IPS DF 19.7 (cell line): ENCODE measurements at regions not wholly inside any gene's neighbourhood (a gene's known extent, or its start where the extent isn't known, plus 50 kb on each side); places are given as distances from the start of the nearest gene placed in this dataset.

Experiments used
- DNase-seq: peaks from one replicate; pipeline ENCODE4 v3.0.0-alpha.2; 2013; ENCODE audit warnings: low read depth, low spot score

DNA sequence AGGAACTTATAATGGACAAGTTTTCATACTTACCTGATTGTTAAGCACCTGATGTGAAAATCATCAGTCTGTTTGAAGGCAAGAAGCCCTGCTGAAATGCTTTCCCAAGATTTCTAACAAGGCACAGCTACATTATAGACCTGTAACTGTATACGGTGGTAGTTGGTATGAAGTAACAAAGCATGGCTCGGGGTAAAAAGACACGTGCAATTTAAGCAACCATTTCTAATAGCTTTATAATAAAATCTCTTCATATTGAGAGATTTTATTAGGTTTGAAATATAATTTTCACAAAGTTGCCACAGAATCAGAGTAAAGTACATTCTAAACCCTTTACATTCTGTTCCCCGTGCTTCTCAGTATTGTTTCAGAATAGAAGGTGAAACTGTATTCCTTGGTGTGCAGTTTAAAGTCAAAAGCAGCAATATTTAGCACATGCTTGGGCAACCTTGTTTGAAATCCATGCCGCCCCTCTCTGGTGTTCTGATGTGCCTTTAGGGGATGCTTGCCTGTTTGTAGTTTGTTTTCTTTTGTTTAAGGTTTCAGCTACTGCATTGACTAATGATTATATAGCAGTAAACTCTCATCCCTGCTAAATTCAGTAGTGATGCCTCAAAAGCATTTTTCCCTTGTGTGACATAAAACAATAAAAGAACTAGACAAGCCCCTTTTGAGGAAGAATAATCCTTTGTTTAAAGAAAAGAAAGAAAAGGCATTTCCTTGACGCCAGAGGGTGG is 125.2 kb upstream of the OBI1 start:
- DNase-seq, result no peak

DNA sequence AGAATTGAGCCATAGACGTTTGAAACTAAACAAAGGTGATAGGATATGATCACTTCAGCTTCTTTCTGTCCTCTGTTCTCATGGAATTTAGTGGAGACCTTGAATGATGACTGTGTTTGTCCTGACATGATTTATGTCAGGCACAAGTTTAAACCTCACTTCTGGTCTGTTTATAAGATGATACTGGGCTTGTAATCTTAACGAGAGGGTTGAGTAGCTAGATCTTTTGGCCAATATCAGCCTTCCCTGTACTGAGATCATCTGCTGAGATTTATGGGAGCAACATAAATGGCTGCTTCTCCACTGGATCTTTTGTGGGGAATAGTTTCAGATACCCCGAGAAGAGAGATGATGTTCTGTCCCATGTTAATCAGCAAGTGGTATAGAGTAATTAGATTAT is 121.8 kb upstream of the OBI1 start:
- no peak for DNase-seq

- no peak for DNase-seq
Measured at GRCh38 chr13:78779608-78780007, 120.7 kb upstream of the OBI1 start.

- no peak for DNase-seq
Measured at GRCh38 chr13:78777976-78778375, 119.0 kb upstream of the OBI1 start.

GRCh38 chr13:78777396-78777795 is 118.4 kb upstream of the OBI1 start:
- DNase-seq, result no peak

- DNase-seq, result no peak
Measured at GRCh38 chr13:78772933-78773332, 114.0 kb upstream of the OBI1 start.

- DNase-seq, result no peak
Measured at GRCh38 chr13:78770601-78771000, 111.6 kb upstream of the OBI1 start.

DNA sequence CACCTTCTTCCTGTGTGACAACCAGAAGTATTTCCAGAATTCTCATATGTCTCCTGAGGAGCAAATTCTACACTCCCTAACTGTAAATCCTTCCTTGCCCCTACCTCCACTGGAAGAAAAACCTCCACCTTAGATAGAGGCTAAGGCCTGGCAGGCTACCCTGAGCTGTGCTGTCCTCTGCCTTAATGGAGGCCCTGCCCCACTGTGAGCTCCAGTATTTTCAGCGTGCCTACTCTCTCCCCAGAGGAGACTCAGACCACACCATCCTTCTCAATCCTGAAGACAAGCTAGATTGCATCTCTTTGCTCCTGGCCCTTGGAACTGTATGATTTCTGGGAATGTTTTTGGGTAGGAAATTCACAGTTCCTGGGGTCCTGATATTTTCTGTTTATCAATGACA is 110.0 kb upstream of the OBI1 start:
- DNase-seq, result no peak

- DNase-seq, result no peak
Measured at GRCh38 chr13:78764665-78765064, 105.7 kb upstream of the OBI1 start.

DNA sequence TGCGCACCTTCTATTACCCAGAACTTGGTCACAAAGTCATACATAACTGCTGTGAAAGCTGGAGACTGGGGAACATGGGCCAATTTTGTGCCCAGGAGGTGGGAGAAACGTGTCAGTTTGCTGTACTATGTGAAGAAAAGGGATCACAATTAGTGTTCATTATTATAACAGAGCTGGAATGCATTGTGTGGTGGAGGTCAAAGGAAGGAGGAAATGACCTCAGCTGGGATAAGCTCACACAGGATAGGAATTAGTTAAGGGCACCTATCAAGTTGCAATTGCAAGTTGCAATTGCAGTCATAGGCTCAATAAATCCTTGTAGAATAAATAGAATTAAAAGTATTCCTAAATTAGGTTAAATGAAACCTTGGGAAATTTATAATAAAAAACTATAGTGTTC is 103.9 kb upstream of the OBI1 start:
- DNase-seq, result no peak

DNA sequence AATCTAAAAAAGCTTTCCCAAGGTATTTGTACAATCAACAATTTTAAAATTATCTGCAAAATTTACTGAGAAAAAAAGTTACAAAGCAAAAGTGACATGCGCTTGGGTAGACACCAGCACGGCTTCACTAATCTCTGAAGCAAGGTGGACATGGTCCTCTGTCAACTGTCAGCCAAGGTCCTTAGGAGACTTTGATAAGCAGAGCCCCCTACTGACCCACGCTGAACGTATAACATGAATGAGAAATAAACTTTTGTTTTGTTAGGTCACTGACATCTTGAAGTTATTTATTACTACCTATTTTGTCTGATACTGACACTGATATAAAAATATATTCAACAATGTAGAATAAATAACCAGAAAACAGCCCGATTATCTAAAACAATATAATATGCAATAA is 100.7 kb upstream of the OBI1 start:
- no peak for DNase-seq

DNA sequence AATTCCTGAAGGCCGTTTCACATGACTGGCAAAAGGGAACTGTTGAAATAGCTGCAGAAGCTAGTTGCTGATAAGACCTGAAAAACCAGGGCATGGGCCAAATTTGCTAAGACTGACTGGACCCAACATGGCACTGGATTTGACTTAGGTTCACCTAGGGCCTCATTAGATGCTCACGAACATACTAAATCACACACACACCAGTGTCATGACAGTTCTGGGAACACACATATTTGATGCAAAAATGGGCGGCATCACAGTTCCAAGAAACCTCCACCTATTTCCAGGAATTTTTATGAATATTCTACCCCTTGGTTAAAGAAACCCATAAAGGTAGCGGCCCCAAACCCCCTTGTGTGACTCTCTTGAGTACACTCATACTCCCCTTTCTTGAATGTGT is 99.6 kb upstream of the OBI1 start:
- DNase-seq, result no peak

GRCh38 chr13:78753435-78753834 is 94.5 kb upstream of the OBI1 start:
- no peak for DNase-seq

DNA sequence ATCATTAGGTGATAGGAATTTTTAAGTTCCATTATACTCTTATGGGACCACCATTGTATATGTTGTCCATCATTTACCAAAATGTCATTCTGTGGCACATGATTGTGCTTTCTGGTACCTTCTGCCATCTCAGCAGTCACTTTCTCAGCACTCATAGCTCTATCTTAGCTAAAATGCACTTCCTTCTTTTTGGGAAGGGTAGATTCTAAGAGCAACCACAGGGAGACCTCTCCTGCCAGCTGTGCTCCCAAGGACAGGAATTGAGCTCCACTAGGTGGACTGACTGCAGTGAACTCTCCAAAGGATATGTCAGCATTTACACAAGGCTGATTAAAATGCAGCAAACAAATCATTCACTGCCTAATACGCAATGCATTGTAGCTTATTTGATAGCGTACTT is 91.8 kb upstream of the OBI1 start:
- no peak for DNase-seq

- DNase-seq, result no peak
Measured at GRCh38 chr13:78743973-78744372, 85.0 kb upstream of the OBI1 start.

DNA sequence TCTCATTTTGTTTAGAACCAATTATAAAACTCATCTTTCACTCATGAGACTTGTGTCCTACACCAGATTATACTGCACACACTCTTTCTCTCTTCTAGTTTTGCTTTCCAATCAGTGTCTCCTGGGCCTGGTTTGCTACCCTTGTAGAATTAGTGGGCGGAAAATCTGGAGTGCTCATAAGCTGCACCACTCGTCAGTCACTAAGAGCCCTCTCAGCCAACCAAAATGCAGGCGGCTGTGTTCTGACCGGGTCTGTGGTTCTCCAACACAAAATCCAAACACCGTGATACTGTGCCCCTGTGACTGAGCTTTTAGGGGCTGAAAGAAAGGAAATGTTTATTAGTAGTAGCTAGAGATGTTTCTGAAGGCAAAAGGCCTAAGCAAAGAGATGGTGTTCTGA is 83.7 kb upstream of the OBI1 start:
- no peak for DNase-seq

DNA sequence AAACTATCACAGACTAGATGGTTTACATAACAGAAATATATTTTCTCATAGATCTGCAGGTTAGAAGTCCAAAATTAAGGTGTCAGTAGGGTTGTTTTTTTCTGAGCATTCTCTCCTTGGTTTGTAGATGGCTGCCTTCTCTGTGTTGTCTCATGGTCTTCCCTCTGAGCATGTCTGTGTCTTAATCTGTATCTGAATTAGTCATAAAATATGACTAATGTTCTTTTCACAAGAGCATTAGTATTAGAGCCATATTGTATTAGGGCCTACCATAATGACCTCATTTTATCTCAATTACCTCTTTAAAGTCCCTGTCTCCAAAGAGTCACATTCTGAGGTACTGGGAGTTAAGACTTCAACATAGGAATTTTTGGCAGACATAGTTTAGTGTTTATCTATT is 77.2 kb upstream of the OBI1 start:
- DNase-seq, result no peak

DNA sequence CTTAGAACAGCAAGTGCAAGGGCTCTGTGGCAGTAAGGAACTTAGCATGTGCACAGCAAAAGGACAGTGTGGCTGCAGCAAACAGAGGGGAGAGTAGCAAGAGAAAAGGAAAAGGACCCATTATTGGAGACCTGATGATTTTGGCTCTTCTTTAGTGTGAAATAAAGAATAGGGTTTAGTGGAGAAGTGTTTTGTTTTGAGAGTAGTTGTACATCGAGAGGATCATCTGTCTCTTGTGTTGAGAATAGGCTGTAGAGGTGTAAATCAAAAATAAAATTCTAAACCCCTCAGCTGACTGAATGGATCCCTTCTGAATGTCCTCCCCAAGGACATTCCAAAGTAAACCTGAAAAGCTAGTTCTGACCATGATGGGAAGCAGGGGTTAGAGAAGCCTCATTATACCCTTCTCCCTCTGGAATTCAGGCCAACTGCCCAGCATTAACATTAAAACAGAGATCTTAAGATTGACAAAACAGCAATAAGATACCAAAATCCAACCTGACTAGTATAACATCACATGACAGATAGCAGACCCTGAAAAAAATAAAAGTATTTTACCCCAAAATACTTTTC is 73.6 kb upstream of the OBI1 start:
- no peak for DNase-seq

DNA sequence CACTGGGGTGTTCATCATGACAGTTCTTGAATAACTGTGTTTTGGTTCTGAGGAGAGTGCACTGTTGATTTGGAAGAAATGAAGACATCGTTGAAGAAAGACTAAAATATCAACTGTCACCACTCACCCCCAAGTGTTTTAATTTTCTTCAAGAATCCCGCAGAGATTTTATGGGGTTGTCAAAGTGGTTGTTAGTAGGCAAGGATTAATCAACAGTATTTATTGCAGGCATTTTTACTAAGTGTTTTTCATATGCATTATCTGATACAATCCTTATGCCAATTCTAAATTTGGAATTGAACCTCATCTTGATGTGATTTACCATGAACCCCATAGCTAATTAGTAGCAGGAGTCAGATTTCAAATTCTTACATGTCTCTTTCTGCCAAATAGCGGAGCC is 63.7 kb upstream of the OBI1 start:
- DNase-seq, result no peak

DNA sequence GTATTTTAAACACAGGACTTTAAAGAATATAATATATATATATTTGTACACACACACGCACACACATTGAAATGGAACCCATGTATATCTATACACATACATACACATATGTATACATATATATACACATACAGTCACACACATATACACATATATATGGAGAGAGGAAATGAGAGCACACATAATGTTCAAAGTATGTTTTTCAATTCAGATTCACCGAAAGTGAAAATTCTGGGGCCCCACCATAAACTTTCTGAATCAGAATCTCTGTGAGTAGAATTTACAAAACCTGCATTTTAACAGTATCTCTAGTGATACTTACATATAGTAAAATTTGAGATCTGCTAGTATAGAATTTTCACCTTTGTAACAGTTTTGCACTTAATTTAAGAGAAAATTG is 60.4 kb upstream of the OBI1 start:
- DNase-seq, result no peak

GRCh38 chr13:78714717-78715116 is 55.8 kb upstream of the OBI1 start:
- no peak for DNase-seq

DNA sequence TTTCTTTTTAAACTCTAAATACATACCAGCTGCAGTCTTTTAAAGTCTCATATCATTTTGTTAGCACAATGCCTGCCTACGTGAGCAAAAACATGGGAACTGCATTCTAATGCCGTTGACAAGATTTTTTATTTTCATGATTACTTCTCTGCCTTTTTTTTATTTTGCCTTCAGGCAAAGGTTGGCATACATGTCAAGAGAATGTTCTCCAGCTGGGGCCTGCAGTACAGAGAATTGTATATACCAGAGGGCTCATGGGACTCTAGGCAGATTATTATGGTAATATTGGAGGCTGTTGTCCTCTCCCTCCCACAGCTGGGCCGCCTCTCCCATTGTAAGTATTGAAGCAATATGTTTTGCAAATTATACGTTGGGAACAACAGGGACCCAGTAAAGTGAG is 53.9 kb upstream of the OBI1 start:
- DNase-seq, result no peak

- no peak for DNase-seq
Measured at GRCh38 chr13:78709028-78709427, 50.1 kb upstream of the OBI1 start.
